Right atrium auricular region (tissue), 2 donors: ENCODE measurements at regions not wholly inside any gene's neighbourhood (a gene's known extent, or its start where the extent isn't known, plus 50 kb on each side); places are given as distances from the start of the nearest gene placed in this dataset.
"Not testable (repeated sequence)": the region's sequence is repeated elsewhere in the genome, so short reads cannot be mapped to it uniquely, and the experiment has no call there.

Experiments
- DNase-seq: peaks from one replicate; pipeline ENCODE4 v3.0.0-alpha.2; 2019; ENCODE audit warnings: low spot score
- H3K27ac ChIP-seq, 2 donors: fragments of 200-600 bp; sonication (generic); 1 replicate in 1 of 2; 2 replicates in 1 of 2; pipeline ENCODE4 v1.5.1; 2016 to 2019
- H3K27me3 ChIP-seq, 2 donors: fragments of 200-600 bp; sonication (generic); one replicate each; pipeline versions ENCODE4 v1.5.1 to v1.6.0; 2017 to 2019
- H3K36me3 ChIP-seq: fragments of 200-600 bp; sonication (generic); one replicate; pipeline ENCODE4 v1.5.1; 2016
- H3K4me1 ChIP-seq, 2 donors: fragments of 200-600 bp; sonication (generic); one replicate each; pipeline versions ENCODE4 v1.5.1 to v1.6.0; 2017 to 2019
- H3K4me3 ChIP-seq, 2 donors: fragments of 200-600 bp; sonication (generic); 1 replicate in 1 of 2; 2 replicates in 1 of 2; pipeline ENCODE4 v1.5.1; 2017 to 2019; ENCODE audit warnings: mild to moderate bottlenecking in 1 of 2, moderate library complexity in 1 of 2
- H3K9me3 ChIP-seq, 2 donors: fragments of 200-600 bp; sonication (generic); one replicate each; pipeline ENCODE4 v1.5.1; 2019
- TF ChIP-seq, protein P1 (sequence below), 2 donors: fragments of 200-600 bp; sonication (generic); IDR thresholded peaks; one replicate each; pipeline ENCODE4 v1.5.1; 2019; ENCODE audit warnings: antibody characterized with exemption in 2 of 2

DNA sequence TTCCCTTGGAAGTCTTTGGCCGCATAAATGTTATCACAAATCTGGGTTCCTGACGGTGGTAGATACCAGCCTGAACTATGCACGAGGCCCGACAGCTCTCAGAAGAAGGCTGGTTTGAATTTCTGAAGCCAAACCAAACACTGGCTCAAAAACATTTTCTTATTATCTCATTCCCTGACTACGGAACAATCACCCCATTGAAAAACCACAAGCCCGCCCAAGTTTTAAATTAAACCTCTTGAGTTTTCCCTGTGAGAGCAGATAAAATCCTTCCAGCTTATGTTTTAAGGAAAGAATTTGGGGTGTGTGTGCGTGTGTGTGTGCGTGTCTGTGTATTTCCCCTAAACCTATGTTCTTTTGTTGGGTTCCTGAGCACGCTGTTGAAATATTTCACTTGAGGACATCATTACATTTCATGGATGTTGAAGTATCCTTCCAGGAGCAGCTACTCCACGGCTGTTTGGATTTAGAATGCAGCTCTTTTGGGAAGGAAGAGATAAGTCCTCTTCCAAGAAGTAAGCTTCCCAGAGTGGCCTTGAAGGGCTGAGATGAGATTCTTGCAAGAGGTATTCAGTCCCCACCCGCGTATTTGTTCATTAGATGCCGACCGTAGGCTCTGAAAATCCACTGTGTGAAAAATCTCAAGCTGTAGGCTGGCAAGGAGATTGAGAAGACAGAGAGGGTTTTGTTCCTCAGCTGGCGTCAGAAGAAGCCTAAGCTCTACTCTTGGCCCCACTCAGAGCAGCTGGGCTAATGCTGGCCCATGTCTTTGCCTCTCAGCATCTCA is 131.0 kb upstream of the NCOR2 start:
- H3K4me3 ChIP-seq, result no peak overlapping the region
- TF ChIP-seq, protein P1, sequence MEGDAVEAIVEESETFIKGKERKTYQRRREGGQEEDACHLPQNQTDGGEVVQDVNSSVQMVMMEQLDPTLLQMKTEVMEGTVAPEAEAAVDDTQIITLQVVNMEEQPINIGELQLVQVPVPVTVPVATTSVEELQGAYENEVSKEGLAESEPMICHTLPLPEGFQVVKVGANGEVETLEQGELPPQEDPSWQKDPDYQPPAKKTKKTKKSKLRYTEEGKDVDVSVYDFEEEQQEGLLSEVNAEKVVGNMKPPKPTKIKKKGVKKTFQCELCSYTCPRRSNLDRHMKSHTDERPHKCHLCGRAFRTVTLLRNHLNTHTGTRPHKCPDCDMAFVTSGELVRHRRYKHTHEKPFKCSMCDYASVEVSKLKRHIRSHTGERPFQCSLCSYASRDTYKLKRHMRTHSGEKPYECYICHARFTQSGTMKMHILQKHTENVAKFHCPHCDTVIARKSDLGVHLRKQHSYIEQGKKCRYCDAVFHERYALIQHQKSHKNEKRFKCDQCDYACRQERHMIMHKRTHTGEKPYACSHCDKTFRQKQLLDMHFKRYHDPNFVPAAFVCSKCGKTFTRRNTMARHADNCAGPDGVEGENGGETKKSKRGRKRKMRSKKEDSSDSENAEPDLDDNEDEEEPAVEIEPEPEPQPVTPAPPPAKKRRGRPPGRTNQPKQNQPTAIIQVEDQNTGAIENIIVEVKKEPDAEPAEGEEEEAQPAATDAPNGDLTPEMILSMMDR (IDR thresholded peaks at IDR 0.05), result no peak
- no peaks in the 10 kb centered on the region for H3K36me3 ChIP-seq
- H3K27ac ChIP-seq, result peak overlapping the region; percentile 70
- H3K4me1 ChIP-seq, result peaks cover 0 to 54% of the 10 kb centered on the region in 2 donors
- no peaks in the 10 kb centered on the region for H3K9me3 ChIP-seq
- DNase-seq, result no peak
- H3K27me3 ChIP-seq, result no peaks in the 10 kb centered on the region

DNA sequence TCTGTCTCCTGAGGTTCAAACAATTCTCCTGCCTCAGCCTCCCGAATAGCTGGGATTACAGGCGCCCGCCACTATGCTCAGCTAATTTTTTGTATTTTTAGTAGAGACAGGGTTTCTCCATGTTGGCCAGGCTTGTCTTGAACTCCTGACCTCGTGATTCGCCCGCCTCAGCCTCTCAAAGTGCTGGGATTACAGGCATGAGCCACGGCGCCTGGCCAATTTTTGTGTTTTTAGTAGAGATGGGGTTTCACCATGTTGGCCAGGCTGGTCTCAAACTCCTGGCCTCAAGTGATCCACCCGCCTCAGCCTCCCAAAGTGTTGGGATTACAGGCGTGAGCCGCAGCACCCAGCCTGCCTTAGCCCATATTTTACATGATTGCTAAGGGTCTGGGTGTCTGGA is 130.3 kb upstream of the NCOR2 start:
- H3K4me3 ChIP-seq, H3K9me3 ChIP-seq, H3K27me3 ChIP-seq, DNase-seq, H3K36me3 ChIP-seq: not testable (repeated sequence)
- peak overlapping the region; percentile 70 for H3K27ac ChIP-seq
- peaks cover 0 to 54% of the 10 kb centered on the region in 2 donors for H3K4me1 ChIP-seq

DNA sequence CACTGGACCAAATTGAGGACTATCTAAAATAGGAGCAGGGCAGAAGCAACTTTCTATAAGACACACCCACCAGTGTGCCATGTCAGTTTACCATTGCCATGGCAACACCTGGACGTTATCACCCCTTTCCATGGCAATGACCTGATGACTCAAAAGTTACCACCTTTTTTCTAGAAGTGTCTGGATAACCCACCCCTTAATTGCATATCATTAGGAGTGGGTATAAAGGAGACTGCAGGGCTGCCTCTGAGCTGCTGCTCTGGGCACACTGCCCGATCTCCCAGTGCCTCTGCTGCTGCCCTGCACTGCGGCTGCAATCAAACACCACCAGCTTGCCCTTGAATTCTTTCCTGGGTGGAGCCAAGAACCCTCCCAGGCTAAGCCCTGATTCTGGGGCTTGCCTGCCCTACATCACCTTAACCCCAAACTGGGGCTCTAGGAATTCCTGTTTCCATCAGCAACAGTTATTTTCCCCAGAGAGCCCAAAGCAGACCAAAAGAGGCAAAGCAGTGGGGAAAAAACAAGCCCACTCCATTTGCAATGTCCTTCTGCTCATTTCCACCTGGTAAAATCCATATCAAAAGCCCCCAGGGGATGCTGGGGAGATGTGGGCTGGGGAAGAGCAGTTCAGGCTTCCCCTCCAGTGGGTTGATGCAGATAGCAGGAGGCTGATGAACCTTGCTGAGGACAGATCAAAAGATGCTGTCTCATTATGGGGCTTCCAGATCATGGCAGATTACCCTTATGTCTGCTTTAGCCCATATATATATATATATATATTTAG is 129.5 kb upstream of the NCOR2 start:
- DNase-seq, result no peak
- Histone ChIP-seq H3K9me3 (peaks cover 0 to 12% of the 10 kb centered on the region in 2 donors), H3K27me3 (no peaks in the 10 kb centered on the region), H3K27ac (peak overlapping the region in 1 of 2 donors; percentile 70), H3K36me3 (no peaks in the 10 kb centered on the region), H3K4me1 (peaks cover 0 to 54% of the 10 kb centered on the region in 2 donors), H3K4me3 (no peak overlapping the region)
- TF ChIP-seq, protein P1 (IDR thresholded peaks at IDR 0.05), result no peak

DNA sequence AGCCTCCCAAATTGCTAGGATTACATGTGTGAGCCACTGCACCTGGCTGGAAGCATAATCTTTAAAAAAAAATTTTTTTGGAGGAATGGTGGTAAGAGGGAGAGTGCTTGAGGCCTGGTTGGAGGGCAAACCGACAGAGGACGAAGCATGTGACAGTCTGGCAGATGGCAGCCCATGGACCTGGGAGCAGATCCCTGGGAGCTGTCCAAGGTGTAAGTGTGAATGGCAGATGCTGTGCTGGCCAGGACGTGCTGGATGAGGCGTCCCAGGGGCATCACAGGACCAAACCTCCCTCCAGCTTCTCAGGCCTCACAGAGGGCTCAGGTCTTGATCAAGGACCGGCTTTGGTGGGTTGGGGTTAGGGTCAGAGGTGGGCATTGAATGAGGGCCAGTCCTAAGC is 128.4 kb upstream of the NCOR2 start:
- Histone ChIP-seq H3K27ac (peak overlapping the region; percentile 48 to 57), H3K27me3 (no peaks in the 10 kb centered on the region), H3K36me3 (no peaks in the 10 kb centered on the region), H3K4me1 (peaks cover 0 to 45% of the 10 kb centered on the region in 2 donors), H3K4me3 (no peak overlapping the region), H3K9me3 (peaks cover 0 to 18% of the 10 kb centered on the region in 2 donors)
- TF ChIP-seq, protein P1 (IDR thresholded peaks at IDR 0.05), result no peak
- DNase-seq, result no peak

DNA sequence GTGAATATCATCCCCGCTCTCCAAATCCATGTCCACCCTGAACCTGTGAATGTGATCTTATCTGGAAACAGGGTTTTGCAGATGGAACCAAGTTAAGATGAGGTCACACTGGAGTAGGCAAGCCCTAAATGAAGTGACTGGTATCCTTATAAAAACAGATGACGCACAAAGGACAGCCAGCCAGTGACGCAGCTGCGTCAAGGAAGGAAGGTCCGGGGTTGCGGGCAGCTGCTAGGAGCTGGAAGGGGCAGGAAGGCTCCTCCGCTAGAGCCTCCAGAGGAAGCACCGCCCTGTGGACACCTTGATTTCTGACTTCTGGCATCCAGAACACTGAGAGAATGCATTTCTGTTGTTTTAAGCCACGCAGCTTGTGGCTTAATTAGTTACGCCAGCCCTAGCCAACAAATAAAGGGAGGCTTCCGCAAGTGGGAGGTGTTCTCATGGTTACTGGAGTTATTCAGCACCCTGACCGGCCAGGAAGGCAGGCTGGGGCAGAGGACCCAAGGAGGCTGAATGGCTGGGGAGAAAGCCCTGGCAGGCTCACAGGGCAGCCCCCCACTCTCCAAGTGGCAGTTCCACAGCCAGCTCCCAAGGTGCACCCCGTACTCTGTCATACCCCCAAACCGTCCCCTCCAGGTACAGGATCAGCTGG is 127.6 kb upstream of the NCOR2 start:
- no peaks in the 10 kb centered on the region for H3K36me3 ChIP-seq
- TF ChIP-seq, protein P1 (IDR thresholded peaks at IDR 0.05), result no peak
- no peaks in the 10 kb centered on the region for H3K27me3 ChIP-seq
- H3K4me1 ChIP-seq, result peaks cover 0 to 36% of the 10 kb centered on the region in 2 donors
- peak overlapping the region; percentile 48 to 57 for H3K27ac ChIP-seq
- H3K4me3 ChIP-seq, result no peak overlapping the region
- peaks cover 0 to 18% of the 10 kb centered on the region in 2 donors for H3K9me3 ChIP-seq
- DNase-seq, result peak; percentile 86

DNA sequence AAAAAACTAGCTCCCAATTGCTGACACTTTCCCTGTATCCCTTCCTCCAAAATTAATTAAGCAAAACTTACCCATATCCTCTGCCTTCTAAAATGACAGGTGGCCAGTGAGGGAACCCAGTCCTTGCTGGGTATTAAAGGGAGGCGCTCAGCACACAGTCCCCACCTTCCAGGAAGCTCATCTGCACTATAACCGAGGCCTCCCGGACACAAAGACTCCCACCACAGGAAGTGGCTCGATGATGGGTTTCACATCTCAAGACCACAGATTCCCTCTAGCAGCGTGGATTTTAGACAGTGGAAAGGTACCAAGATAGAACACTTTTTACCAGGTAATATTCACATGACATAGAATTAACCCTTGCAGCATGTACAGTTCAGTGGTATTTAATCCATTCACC is 126.8 kb upstream of the NCOR2 start:
- Histone ChIP-seq H3K9me3 (peaks cover 0 to 18% of the 10 kb centered on the region in 2 donors), H3K36me3 (no peaks in the 10 kb centered on the region), H3K27me3 (no peaks in the 10 kb centered on the region), H3K4me3 (no peak overlapping the region), H3K4me1 (peaks cover 0 to 29% of the 10 kb centered on the region in 2 donors), H3K27ac (peak overlapping the region; percentile 48 to 57)
- TF ChIP-seq, protein P1 (IDR thresholded peaks at IDR 0.05), result no peak
- no peak for DNase-seq
